Caki2 (cell line): ENCODE measurements at regions not wholly inside any gene's neighbourhood (a gene's known extent, or its start where the extent isn't known, plus 50 kb on each side); places are given as distances from the start of the nearest gene placed in this dataset.
A peak's percentile ranks its signal among the peaks of the same experiment; 100 is the strongest.
"Not testable (repeated sequence)": the region's sequence is repeated elsewhere in the genome, so short reads cannot be mapped to it uniquely, and the experiment has no call there.

Source experiments
- DNase-seq: peaks from one replicate; pipeline ENCODE4 v3.0.0-alpha.2; 2015; ENCODE audit warnings: low read depth
- in situ Hi-C: cut with HindIII; loops from 2 replicates; pipeline ENCODE4 v1.10.0; 2016; ENCODE audit warnings: low sequenced_read_pairs, low pct_unique_long_range_greater_than_20kb, mixed read lengths

DNA sequence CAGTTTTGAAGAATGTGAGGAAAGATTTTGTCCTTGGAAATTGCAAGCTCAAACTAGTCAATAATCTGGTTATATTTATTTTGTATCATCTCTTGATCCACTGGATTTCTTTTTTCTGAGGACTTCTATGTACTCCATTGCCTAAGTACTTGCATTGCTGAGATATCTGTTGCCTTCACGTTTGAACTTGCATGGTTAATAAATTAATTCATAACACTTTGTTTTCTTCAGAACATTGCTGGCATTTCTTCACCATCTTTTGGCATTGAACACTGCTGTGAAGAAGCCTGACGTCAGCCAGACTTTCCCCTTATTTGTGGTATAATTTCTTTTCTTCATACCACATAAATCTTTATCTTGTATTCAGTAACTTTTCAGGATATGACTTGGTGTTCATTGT is 246.0 kb upstream of the KIF2A start:
- DNase-seq: no peak
- in situ Hi-C loops: no loop called here

DNA sequence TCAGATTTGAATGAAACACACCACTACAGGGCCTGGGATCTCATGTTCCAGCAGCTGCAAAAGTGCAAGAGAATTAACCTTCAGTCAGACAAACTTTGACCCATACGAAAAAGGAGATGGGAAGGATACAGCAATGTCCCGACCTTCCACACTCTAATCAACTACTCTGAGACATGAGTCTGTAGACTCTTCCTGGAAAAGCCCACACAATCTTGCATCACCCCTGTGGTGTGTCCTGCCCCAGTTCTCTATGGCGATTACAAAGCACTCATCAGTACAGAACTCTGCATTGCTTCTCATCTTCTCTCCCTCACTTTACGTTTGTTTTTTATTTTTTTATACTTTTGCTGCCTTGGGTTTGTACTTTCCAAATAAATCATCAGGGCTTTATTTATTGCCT is 241.0 kb upstream of the KIF2A start:
- in situ Hi-C loops: no loop called here
- no peak for DNase-seq

DNA sequence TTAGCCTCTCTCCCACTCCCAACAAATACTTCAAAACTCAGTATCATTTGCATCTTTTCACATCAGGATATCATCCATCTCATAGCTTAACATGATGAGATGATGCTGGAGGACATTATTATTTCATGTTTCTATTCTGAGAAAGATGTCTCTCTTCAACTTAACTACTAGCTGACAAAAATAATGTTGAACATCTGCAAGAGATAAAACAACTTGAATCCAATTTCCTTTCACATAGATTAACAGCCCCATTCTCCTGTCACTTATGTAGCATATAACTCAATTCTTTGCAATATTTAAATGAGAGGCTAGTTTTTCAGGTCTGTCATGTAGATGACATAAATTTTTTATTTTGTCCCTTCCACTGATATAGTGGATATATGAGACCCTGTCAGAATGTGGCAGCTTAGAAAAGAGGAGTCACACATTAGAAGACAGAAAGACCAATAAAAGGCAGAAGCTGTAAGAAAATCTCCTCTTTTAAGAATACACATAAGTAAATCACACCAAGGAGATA is 239.2 kb upstream of the KIF2A start:
- in situ Hi-C loops: no loop called here
- no peak for DNase-seq

DNA sequence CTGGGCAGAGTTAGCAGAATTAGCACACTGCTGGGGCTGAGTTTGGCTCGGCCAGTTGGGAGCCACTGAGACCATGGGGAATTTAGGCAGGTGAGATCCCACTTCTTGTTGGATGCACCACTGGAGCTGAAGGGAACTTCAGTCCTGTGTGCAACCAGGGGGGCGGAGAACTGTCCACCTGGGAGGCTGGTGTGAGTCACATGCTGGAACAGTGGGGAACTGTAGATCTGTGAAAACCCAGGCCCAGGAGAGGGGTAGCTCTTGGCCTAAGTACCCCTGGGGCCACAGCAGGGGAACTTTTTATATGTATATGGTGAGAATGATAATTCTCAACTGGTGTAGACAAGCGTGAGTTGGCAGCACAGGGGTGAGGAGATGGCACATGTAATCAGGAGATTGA is 237.5 kb upstream of the KIF2A start:
- in situ Hi-C loops: no loop called here
- DNase-seq: no peak

DNA sequence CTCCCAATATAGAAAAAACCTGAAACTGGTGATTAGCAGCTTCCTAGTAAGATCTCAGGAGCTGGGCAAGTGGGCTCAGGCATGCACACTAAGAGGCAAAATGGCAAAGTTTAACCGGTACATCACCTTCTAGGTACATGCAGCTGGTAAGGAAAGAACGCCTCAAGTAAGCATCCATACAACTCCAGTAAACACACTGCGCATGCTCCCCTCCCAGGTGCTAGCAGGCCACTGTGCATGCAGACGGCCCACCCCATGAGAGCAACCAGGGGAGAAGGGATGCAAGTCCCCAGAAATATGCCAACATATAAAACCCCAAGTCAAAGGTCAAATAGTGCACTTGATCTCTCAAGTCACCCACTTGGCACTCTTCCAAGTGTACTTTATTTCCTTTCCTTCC is 228.6 kb upstream of the KIF2A start:
- DNase-seq: no peak
- in situ Hi-C loops: no loop called here

DNA sequence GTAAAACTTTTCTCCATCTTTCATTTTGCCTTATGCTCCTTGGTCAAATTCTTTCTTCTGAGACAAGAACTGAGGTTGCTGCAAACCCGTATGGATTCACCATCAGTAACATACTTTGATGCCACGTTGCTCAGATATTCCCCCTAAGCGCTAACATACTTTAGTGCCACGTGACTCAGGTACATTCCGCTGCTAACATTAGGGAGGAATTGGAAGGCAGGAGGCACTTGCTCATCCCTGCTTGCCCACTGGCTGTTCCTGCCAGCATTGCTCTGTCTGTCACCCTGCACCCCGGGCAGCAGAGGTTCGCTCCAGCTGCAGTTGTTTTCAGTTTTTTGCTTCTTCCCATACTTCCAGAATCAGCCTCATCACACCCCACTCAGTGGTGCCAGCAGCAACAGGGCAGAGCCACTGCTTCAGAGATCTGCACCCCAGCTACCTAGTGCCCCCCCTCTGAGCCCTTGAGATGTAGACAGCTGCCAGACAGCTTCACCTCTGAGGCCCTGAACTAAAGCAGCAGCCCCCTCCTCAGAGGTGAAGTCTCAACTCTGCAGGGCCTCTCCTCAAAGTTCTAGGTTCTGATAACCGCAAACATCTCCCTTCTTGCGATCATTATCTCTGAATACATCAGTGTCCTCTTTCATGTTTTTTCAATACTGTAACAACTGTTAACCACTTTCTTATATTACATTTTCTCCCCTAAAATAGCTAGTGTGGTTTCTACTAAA is 228.0 kb upstream of the KIF2A start:
- in situ Hi-C loops: no loop called here
- no peak for DNase-seq

DNA sequence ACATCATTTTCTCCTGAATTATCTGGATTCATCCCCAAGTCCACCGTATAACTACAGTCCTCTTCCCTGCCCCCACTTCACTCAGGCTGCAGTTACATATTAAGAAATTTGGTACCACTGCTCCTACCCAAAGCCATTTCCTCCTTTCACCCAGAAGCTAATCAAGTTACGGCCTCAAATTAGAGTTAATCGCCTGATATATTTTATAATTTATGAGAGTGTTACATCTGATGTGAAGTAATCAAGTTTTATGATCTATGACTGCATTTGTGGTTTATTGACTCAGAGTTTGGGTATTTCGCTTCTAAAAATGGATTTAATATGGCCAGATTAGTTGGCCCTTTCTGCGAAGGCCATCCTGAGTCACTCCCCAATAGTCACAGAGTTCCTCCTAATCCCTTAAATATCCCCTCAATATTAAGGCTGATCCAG is 223.6 kb upstream of the KIF2A start:
- in situ Hi-C loops: no loop called here
- DNase-seq: no peak

DNA sequence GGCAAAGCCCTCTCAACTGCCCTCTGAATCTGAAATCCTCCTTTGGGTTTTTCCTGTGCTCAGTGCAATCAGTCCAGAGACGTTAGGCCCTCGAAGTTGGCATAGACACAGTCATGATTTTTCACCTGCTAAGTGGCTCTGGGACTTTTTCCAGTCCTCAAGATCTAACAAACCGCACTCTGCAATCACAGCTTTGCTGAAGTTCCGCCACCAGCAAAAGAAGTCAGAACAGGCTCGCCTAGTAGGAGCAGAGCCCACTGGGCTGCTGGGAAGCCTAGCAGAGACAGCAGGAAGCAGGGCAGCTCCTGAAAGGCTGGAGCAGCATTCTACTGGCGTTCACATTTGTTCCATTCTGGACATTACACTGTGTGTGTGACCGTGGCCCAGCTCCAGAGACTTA is 222.8 kb upstream of the KIF2A start:
- no peak for DNase-seq
- in situ Hi-C loops: no loop called here

DNA sequence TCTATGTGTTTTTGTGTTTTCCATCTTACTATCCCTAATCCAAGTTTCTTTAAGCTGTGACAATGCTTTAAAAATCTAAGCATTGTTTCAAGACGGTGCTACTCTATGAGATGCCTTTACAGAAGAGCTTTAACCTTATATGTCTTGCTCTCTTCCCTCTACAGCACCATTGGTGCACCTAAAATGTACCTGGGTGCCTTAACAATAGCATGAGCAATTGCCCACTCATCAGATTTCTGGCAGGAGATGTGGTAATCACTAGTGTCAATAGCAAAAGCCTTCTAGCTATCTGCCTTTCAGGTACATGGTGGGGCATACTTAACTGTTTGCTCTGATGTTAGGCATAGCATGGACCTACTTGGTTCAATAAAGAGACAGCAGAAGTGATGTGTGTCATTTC is 222.3 kb upstream of the KIF2A start:
- DNase-seq: no peak
- in situ Hi-C loops: no loop called here

DNA sequence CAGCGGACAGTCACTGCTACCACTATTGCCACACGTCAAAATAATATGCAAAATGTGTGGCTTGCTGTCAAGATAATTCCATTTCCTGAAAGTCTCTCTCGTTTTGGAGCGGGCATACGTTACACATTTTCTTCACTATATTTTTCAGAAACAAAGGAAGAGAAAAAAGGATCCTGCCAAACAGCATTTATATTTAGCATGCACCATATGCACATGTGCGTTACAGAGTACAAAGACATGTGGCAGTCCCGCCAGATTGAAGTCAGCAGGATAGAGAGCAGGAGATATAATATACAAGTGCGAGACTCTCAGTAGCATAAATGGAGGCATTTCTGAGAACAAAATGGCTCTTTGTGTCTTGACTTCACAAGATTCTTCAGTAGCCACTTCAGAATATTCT is 221.6 kb upstream of the KIF2A start:
- no peak for DNase-seq
- in situ Hi-C loops: no loop called here

DNA sequence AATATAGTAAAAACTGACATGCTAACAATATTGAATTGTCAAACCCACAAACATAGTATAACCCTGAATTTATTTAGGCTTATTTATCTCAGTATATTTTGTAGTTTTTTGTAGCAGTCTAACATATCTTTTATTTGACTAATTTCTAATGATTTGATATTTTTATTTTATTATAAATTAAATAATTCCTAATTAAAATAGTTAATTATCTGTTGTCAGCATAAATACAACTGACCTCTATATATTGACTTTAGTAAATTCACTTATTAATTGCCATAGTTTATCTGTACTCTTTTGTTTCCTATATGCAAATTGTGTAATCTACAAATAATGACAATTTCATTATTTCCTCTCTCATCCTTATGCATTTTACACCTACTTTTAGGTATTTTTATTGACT is 215.1 kb upstream of the KIF2A start:
- DNase-seq: no peak
- in situ Hi-C loops: no loop called here

DNA sequence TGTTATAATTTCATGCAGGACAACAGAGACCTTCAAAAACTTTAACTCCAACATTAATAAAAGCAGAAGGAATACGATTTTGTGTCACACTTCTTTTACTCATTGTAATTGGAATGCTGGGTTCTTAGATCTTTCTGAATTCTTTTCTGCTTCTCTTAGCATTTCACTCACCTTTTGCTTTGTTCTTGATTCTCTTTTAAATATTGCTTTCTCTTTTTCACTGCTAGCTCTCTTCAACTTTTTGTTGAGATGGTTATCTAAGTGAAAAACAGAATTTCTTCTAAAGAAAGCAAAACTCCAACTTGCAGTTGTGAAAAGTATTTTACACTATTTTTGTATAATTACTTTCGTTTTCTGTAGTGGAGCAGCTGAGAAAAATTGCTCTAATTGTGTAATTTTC is 212.6 kb upstream of the KIF2A start:
- in situ Hi-C loops: no loop called here
- no peak for DNase-seq

DNA sequence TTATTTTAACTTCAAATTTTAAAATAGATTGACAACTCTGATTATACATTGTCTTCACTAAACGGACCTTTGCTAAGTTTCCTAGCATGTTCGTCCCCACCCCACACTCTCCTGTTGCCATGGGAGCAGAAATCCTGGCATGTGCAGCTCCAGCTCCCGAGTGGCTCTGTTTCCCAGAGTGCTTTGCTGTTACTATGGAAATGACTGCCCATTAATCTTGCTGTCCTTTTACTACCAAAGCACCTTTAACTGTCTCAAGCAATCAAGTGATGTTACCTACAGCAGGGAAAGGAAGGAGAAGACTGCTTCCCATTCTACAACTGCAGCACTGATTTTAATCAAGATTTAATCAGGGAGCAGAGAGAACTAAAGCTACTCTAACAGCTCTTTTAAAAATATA is 212.0 kb upstream of the KIF2A start:
- DNase-seq: peak; percentile 21
- in situ Hi-C loops: no loop called here

DNA sequence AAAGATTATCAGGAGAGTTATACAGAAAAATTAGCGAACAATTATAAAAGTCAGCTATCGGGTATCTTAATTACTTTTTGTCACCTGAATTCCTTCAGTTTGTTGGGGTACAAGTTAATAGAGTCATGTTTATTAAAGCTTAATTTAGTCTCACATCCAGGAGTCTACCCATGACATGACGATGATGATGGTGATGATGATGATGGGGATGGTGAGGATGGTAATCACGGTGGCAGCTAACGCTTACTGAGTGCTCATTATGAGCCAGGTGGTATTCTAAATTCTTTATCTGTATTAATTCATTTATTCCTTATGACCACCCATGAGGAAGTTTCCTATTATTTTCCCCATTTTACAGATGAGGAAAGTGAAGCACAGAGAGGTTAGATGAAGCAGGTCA is 208.6 kb upstream of the KIF2A start:
- no peak for DNase-seq
- in situ Hi-C loops: no loop called here

DNA sequence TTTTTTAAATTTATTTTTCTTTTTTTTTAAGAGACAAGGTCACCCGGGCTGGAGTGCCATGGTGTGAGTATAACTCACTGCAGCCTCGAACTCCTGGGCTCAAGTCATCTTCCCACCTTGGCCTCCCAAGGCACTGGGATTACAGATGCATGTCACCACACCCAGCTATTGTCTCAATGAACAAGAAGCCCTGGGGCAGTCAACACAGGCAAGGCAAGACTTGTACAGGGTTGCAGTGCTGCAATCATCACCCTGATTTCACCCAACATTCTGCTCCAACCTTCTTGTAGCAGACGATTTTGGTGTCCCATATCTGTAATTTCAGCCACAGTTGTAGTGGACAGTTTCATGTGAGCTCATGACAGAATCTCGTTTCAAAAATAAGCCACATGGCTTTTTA is 205.8 kb upstream of the KIF2A start:
- in situ Hi-C loops: no loop called here
- no peak for DNase-seq

DNA sequence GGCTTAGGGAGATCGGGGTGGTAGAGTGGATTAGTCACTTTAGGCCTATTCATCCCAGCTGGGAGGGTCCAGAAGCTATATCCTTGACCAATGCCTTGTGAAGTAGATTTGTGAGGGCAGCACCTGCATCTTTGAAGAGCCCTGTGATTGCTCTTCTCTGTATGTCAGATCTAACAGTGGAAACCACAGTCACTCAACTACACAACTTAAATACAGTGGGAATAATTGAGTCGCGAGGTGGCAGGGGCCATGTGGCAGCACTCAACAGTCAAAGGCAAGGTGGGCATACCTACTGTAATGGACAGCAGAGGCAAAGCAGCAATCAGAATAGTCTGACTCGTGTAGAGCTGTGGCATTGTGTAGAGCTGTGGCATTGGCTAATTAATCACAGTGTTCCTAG is 202.1 kb upstream of the KIF2A start:
- in situ Hi-C loops, DNase-seq: not testable (repeated sequence)

DNA sequence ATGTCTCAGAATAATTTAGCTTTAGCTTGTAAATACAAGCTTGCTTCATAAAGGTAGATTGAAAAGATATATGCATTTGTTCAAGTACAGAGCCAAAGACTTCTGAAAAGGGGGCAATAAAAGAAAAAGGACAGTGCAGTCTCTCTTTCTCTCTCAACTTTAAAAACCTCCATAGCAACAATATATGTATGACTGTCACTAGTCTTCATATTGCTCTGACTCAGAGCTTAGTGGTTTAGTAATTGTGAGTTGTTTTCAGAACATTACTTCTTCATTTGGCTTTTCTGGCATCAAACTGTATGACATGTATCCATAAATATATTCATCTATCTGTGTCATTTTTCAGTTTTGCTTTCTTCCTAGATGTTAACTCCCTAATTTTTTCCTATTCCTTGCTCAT is 194.6 kb upstream of the KIF2A start:
- in situ Hi-C loops: no loop called here
- DNase-seq: no peak

DNA sequence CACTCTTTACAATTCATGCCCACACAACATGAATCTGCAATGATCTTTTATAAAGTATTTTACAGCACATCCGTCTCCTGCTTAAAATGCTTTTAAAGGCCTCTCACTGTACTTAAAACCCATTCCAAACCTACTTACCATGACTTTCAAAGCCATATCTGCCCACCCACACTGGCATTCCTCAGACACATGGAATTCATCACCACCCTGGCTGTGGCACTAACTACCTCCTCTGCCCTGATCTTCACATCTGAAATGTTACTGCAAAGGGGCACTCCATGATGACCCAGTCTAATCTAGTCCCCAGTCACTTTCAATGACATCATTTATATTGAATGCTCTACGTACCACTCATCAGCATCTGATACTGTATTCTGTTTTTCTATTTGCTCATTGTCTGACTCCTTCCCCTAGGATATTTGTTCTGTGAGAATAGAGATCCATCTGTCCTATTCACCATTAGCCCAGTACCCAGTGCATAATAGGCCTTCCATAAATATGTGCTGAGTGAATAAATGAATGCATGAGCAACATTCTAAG is 193.2 kb upstream of the KIF2A start:
- no peak for DNase-seq
- in situ Hi-C loops: no loop called here

DNA sequence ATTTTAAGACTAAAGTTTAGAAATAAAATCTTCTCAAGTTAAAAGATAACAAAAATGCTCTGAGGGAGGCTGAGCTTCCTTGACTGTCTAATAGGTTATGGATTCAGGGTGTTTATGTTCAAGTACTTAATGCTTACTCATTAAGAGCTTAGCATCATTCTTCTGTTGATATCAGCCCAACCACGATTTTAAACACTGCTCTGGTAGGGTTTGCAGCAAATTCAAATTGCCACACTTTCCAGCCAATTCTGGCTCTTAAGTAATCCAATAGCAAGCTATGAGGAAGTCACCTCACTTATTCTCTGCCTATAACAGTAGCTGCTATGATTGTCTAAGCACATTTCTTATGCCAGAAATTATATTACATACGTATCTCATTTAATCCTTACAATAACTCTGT is 191.0 kb upstream of the KIF2A start:
- no peak for DNase-seq
- in situ Hi-C loops: no loop called here

DNA sequence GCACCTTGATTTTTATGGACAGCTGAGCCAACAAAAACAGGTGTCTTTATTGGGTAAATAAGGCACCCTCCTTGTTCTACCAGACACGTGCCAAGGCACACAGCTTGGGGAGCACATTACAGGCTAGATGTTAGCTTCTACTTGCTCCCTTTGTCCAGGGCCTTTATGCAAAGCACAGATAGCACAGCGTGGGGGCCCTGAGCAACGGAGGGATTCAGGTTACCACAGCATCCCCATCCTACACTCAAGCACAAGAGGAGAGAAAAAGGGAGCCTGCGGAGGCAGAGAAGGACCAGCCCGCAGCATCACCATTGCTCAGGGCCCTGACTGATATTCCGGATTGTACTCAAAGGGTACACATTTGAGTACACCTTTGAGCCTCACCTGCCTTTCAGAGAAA is 181.7 kb upstream of the KIF2A start:
- in situ Hi-C loops: no loop called here

More for the DNA sequence above, 181.7 kb upstream of the KIF2A start:
- DNase-seq: no peak
